SK-N-SH (cell line): ENCODE measurements at regions not wholly inside any gene's neighbourhood (a gene's known extent, or its start where the extent isn't known, plus 50 kb on each side); places are given as distances from the start of the nearest gene placed in this dataset.
A peak's percentile ranks its signal among the peaks of the same experiment; 100 is the strongest.

Experiments
- CTCF ChIA-PET: fragments of 300-600, 350-600 bp; formaldehyde crosslinking; extraction: SDS; loops from one replicate; lab custom pipeline; 2021; lab: Yijun Ruan, JAX
- POLR2A ChIA-PET: fragments of 350-600 bp; sonication (Branson Sonifier 250); formaldehyde crosslinking; extraction: SDS; loops from one replicate; lab custom pipeline; 2020; ENCODE audit warnings: antibody characterized with exemption, inconsistent platforms; lab: Yijun Ruan, JAX
- DNase-seq: peaks from one replicate; pipeline ENCODE4 v3.0.0; 2012
- H2AFZ ChIP-seq: fragments of 200-600 bp; sonication (generic); 2 replicates; pipeline ENCODE4 v1.8.1; 2016; ENCODE audit warnings: antibody characterized with exemption, mild to moderate bottlenecking, low read depth
- H3F3A ChIP-seq: fragments of 200-600 bp; sonication (generic); replicated peaks from 2 replicates; pipeline ENCODE3; 2016; ENCODE audit warnings: antibody characterized with exemption, mild to moderate bottlenecking; ENCODE audit not compliant: insufficient read depth
- H3K27ac ChIP-seq, 2 experiments: fragments of 200-500 bp in 1 of 2; fragments of 200-600 bp in 1 of 2; sonication (Bioruptor generic) in 1 of 2; sonication (generic), shearing (Covaris generic) in 1 of 2; 2 replicates each; pipeline versions ENCODE4 v1.5.1 to v1.6.1; 2014 to 2016; ENCODE audit warnings: low read depth in 2 of 2, inconsistent platforms in 1 of 2, low read length in 1 of 2, mild to moderate bottlenecking in 1 of 2, mixed read lengths in 1 of 2
- H3K27me3 ChIP-seq: fragments of 200-600 bp; sonication (generic), shearing (Covaris generic); 2 replicates; pipeline ENCODE4 v1.6.1; 2016; ENCODE audit warnings: mixed run types; ENCODE audit not compliant: insufficient read depth
- H3K36me3 ChIP-seq, 2 experiments: fragments of 200-500 bp in 1 of 2; fragments of 200-600 bp in 1 of 2; sonication (Bioruptor generic) in 1 of 2; sonication (generic) in 1 of 2; replicated peaks in 1 of 2; 2 replicates each; pipeline versions ENCODE3 to v1.5.1; 2014 to 2016; ENCODE audit warnings: low read length in 1 of 2, mild to moderate bottlenecking in 1 of 2; ENCODE audit not compliant: insufficient read depth in 2 of 2, control insufficient read depth in 1 of 2
- H3K4me1 ChIP-seq, 2 experiments: fragments of 200-500 bp in 1 of 2; fragments of 200-600 bp in 1 of 2; sonication (Bioruptor generic) in 1 of 2; sonication (generic), shearing (Covaris generic) in 1 of 2; 2 replicates each; pipeline versions ENCODE4 v1.5.1 to v1.6.1; 2014 to 2016; ENCODE audit warnings: low read depth in 1 of 2, low read length in 1 of 2, mixed run types in 1 of 2; ENCODE audit not compliant: insufficient read depth in 2 of 2, control insufficient read depth in 1 of 2
- H3K4me2 ChIP-seq: fragments of 200-600 bp; sonication (generic), shearing (Covaris generic); 2 replicates; pipeline ENCODE4 v1.6.1; 2017; ENCODE audit warnings: mixed run types
- H3K4me3 ChIP-seq, 2 experiments: fragments of 200-500 bp in 1 of 2; fragments of 200-600 bp in 1 of 2; sonication (Bioruptor generic) in 1 of 2; sonication (generic), shearing (Covaris generic) in 1 of 2; 2 replicates each; pipeline versions ENCODE4 v1.5.1 to v1.8.1; 2014 to 2016; ENCODE audit warnings: low read depth in 2 of 2, inconsistent platforms in 1 of 2, low read length in 1 of 2, mild to moderate bottlenecking in 1 of 2, mixed read lengths in 1 of 2, moderate library complexity in 1 of 2
- H3K79me2 ChIP-seq: fragments of 200-600 bp; sonication (generic); 2 replicates; pipeline ENCODE4 v1.8.1; 2017; ENCODE audit warnings: mild to moderate bottlenecking; ENCODE audit not compliant: insufficient read depth
- H3K9ac ChIP-seq: fragments of 200-600 bp; sonication (generic); 2 replicates; pipeline ENCODE4 v1.6.1; 2017; ENCODE audit warnings: mixed run types
- H3K9me2 ChIP-seq: fragments of 200-600 bp; sonication (generic); 2 replicates; pipeline ENCODE4 v1.6.1; 2017; ENCODE audit warnings: mixed run types
- H3K9me3 ChIP-seq: fragments of 200-600 bp; sonication (generic); 2 replicates; pipeline ENCODE4 v1.6.1; 2017; ENCODE audit warnings: mixed run types, mild to moderate bottlenecking, moderate library complexity
- H4K20me1 ChIP-seq: fragments of 200-600 bp; sonication (generic); 2 replicates; pipeline ENCODE4 v1.6.1; 2017; ENCODE audit warnings: mild to moderate bottlenecking, mixed run types; ENCODE audit not compliant: insufficient read depth
- ELF1 ChIP-seq: IDR thresholded peaks from 2 replicates; pipeline ENCODE4 v1.4.0; 2012
- EZH2phosphoT487 ChIP-seq: fragments of 200-600 bp; sonication (generic); IDR thresholded peaks from 2 replicates; pipeline ENCODE4 v1.6.1; 2017; ENCODE audit warnings: low read depth, mixed run types, mild to moderate bottlenecking, antibody characterized with exemption, moderate library complexity, borderline replicate concordance
- FOSL2 ChIP-seq: IDR thresholded peaks from 2 replicates; pipeline ENCODE4 v1.4.0; 2012; ENCODE audit warnings: low read depth, mild to moderate bottlenecking, moderate library complexity, borderline replicate concordance
- FOXJ3 ChIP-seq: sonication (generic); formaldehyde crosslinking; IDR thresholded peaks from 2 replicates; pipeline ENCODE4 v1.5.1; 2020; ENCODE audit warnings: mild to moderate bottlenecking, missing genetic modification reagents
- FOXM1 ChIP-seq: IDR thresholded peaks from 2 replicates; pipeline ENCODE4 v1.4.0; 2012; ENCODE audit warnings: low read depth, mild to moderate bottlenecking
- GATA2 ChIP-seq: sonication (generic); formaldehyde crosslinking; IDR thresholded peaks from 2 replicates; pipeline ENCODE4 v1.5.0; 2020; ENCODE audit warnings: mild to moderate bottlenecking, missing genetic modification reagents
- JUND ChIP-seq: IDR thresholded peaks from 2 replicates; pipeline ENCODE4 v1.4.0; 2012
- MXI1 ChIP-seq: IDR thresholded peaks from 2 replicates; pipeline ENCODE4 v1.6.1; 2012; ENCODE audit warnings: mild to moderate bottlenecking, low read depth, low read length, improper control_type of control experiment
- POLR2AphosphoS5 ChIP-seq: IDR thresholded peaks from 2 replicates; pipeline ENCODE4 v1.6.1; 2012; ENCODE audit warnings: low read depth, low read length
- RCOR1 ChIP-seq: fragments of 150-350 bp; IDR thresholded peaks from 2 replicates; pipeline ENCODE4 v1.6.1; 2017; ENCODE audit warnings: antibody characterized with exemption, low read length
- RFX5 ChIP-seq: IDR thresholded peaks from 2 replicates; pipeline ENCODE4 v1.6.1; 2012; ENCODE audit warnings: mild to moderate bottlenecking, improper control_type of control experiment, low read length
- SIN3A ChIP-seq: IDR thresholded peaks from 2 replicates; pipeline ENCODE4 v1.6.1; 2012; ENCODE audit warnings: low read depth, mild to moderate bottlenecking, low read length, moderate library complexity, borderline replicate concordance
- SMC3 ChIP-seq: IDR thresholded peaks from 2 replicates; pipeline ENCODE4 v1.6.1; 2012; ENCODE audit warnings: low read depth, low read length, improper control_type of control experiment
- TAF1 ChIP-seq: IDR thresholded peaks from 2 replicates; pipeline ENCODE4 v1.6.1; 2012; ENCODE audit warnings: low read depth, mild to moderate bottlenecking, low read length, moderate library complexity, borderline replicate concordance
- TEAD4 ChIP-seq: IDR thresholded peaks from 2 replicates; pipeline ENCODE4 v1.4.0; 2012; ENCODE audit warnings: mild to moderate bottlenecking, borderline replicate concordance; ENCODE audit not compliant: insufficient read depth
- WGBS: methylation state at CpG from one replicate; pipeline ENCODE4 v1.1.6; 2017; ENCODE audit warnings: low lambda C conversion rate; 5-methylcytosine and 5-hydroxymethylcytosine counted together
- TF ChIP-seq, protein P1 (sequence below): fragments of 200-600 bp; sonication (generic); IDR thresholded peaks from 2 replicates; pipeline ENCODE4 v1.6.1; 2017; ENCODE audit warnings: antibody characterized with exemption, mild to moderate bottlenecking, moderate library complexity
- TF ChIP-seq, protein P2 (sequence below): IDR thresholded peaks from 2 replicates; pipeline ENCODE4 v1.4.0; 2012; ENCODE audit warnings: low read depth
- TF ChIP-seq, protein P3 (sequence below): fragments of 150-350 bp; IDR thresholded peaks from 2 replicates; pipeline ENCODE4 v1.6.1; 2016; ENCODE audit warnings: mild to moderate bottlenecking, low read depth, low read length
- TF ChIP-seq, protein P4 (sequence below): IDR thresholded peaks from 2 replicates; pipeline ENCODE4; 2012
- TF ChIP-seq, protein P5 (sequence below): IDR thresholded peaks from 2 replicates; pipeline ENCODE4 v1.4.0; 2012; ENCODE audit warnings: low read depth, borderline replicate concordance

DNA sequence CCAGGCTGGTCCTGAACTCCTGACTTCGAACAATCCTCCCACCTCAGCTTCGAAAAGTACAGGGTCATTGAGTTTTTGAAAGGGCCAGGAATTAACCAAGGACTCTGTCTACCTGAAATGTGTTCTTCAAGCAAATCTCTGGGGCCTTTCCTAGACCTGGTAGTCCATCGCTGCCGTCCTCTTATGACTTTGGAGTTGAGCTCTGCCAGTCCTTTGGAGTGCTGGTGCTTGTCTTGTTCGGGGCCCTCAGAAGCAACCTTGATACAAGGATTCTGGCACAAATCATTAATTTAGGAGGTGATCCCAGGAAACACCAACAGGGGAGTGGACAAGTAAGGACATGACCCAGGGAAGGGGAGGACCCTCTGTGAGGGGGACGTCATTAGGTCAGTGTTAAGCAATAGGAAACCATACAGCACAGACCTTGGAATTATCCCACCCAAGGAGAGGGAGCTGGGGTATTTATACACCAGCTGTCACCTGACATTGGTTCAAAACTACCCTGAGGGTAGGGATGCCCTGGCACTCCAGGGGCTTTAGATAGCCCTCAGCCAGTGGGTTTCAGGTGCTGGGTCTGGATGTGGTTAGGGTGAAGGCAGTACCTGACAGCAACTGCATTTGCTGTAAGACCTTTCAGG, 187.2 kb downstream of the FOXL1 start:
- 45% methylated on average over 6 of the region's 6 CpGs for WGBS
- no peaks in the 10 kb centered on the region for H3K9me2 ChIP-seq
- no peak for TF ChIP-seq TAF1
- no peak for TF ChIP-seq SIN3A
- no peak for TF ChIP-seq GATA2 (CRISPR knock-in tag)
- TF ChIP-seq, protein P1, sequence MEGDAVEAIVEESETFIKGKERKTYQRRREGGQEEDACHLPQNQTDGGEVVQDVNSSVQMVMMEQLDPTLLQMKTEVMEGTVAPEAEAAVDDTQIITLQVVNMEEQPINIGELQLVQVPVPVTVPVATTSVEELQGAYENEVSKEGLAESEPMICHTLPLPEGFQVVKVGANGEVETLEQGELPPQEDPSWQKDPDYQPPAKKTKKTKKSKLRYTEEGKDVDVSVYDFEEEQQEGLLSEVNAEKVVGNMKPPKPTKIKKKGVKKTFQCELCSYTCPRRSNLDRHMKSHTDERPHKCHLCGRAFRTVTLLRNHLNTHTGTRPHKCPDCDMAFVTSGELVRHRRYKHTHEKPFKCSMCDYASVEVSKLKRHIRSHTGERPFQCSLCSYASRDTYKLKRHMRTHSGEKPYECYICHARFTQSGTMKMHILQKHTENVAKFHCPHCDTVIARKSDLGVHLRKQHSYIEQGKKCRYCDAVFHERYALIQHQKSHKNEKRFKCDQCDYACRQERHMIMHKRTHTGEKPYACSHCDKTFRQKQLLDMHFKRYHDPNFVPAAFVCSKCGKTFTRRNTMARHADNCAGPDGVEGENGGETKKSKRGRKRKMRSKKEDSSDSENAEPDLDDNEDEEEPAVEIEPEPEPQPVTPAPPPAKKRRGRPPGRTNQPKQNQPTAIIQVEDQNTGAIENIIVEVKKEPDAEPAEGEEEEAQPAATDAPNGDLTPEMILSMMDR: no peak
- TF ChIP-seq, protein P2, sequence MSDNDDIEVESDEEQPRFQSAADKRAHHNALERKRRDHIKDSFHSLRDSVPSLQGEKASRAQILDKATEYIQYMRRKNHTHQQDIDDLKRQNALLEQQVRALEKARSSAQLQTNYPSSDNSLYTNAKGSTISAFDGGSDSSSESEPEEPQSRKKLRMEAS: no peak
- TF ChIP-seq JUND: no peak
- TF ChIP-seq RFX5: no peak
- no peak for TF ChIP-seq ELF1
- no peak for TF ChIP-seq FOXJ3 (CRISPR knock-in tag)
- no peak for TF ChIP-seq POLR2AphosphoS5
- no peak for TF ChIP-seq TEAD4
- no peak for TF ChIP-seq SMC3
- TF ChIP-seq, protein P3, sequence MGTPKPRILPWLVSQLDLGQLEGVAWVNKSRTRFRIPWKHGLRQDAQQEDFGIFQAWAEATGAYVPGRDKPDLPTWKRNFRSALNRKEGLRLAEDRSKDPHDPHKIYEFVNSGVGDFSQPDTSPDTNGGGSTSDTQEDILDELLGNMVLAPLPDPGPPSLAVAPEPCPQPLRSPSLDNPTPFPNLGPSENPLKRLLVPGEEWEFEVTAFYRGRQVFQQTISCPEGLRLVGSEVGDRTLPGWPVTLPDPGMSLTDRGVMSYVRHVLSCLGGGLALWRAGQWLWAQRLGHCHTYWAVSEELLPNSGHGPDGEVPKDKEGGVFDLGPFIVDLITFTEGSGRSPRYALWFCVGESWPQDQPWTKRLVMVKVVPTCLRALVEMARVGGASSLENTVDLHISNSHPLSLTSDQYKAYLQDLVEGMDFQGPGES: no peak
- TF ChIP-seq EZH2phosphoT487: no peak
- TF ChIP-seq, protein P4, sequence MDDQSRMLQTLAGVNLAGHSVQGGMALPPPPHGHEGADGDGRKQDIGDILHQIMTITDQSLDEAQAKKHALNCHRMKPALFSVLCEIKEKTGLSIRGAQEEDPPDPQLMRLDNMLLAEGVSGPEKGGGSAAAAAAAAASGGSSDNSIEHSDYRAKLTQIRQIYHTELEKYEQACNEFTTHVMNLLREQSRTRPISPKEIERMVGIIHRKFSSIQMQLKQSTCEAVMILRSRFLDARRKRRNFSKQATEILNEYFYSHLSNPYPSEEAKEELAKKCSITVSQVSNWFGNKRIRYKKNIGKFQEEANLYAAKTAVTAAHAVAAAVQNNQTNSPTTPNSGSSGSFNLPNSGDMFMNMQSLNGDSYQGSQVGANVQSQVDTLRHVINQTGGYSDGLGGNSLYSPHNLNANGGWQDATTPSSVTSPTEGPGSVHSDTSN: no peak
- no peak for TF ChIP-seq RCOR1
- no peak for TF ChIP-seq FOSL2
- no peak for TF ChIP-seq MXI1
- no peak for TF ChIP-seq FOXM1
- TF ChIP-seq, protein P5, sequence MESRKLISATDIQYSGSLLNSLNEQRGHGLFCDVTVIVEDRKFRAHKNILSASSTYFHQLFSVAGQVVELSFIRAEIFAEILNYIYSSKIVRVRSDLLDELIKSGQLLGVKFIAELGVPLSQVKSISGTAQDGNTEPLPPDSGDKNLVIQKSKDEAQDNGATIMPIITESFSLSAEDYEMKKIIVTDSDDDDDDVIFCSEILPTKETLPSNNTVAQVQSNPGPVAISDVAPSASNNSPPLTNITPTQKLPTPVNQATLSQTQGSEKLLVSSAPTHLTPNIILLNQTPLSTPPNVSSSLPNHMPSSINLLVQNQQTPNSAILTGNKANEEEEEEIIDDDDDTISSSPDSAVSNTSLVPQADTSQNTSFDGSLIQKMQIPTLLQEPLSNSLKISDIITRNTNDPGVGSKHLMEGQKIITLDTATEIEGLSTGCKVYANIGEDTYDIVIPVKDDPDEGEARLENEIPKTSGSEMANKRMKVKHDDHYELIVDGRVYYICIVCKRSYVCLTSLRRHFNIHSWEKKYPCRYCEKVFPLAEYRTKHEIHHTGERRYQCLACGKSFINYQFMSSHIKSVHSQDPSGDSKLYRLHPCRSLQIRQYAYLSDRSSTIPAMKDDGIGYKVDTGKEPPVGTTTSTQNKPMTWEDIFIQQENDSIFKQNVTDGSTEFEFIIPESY: no peak
- TF ChIP-seq, all 33 proteins: peak for 0
- 0 out of 4 replicates have a peak overlapping the region, but pooled peaks of 1 of the 2 experiments have one; percentile 13 for H3K4me3 ChIP-seq
- no peaks in the 10 kb centered on the region for H3K36me3 ChIP-seq
- CTCF ChIA-PET: no interaction called here
- POLR2A ChIA-PET: no interaction called here
- H3K9me3 ChIP-seq: no peaks in the 10 kb centered on the region
- H3K79me2 ChIP-seq: peaks cover 22% of the 10 kb centered on the region
- no peak overlapping the region for H3K4me2 ChIP-seq
- H3K27me3 ChIP-seq: no peaks in the 10 kb centered on the region
- peaks cover 11 to 12% of the 10 kb centered on the region in 2 experiments; a peak in 2 of 4 replicates for H3K4me1 ChIP-seq
- H3F3A ChIP-seq: peaks cover 38% of the 10 kb centered on the region
- no peaks in the 10 kb centered on the region for H4K20me1 ChIP-seq
- H3K9ac ChIP-seq: no peak overlapping the region
- no peak overlapping the region for H3K27ac ChIP-seq
- H2AFZ ChIP-seq: no peak overlapping the region
- DNase-seq: no peak
